HG02759 (cell line): ENCODE measurements at regions not wholly inside any gene's neighbourhood (a gene's known extent, or its start where the extent isn't known, plus 50 kb on each side); places are given as distances from the start of the nearest gene placed in this dataset.
"Not testable (repeated sequence)": the region's sequence is repeated elsewhere in the genome, so short reads cannot be mapped to it uniquely, and the experiment has no call there.

Experiments used
- ATAC-seq: cut with Tn5 transposase; IDR thresholded peaks from one replicate; pipeline ENCODE4 v1.9.1; 2021; ENCODE audit warnings: mild to moderate bottlenecking, moderate library complexity; ENCODE audit not compliant: unreplicated experiment

GRCh38 chrX:9258421-9259104, 206.3 kb upstream of the TBL1X start:
- ATAC-seq = no peak

- no peak for ATAC-seq
These were observed 204.3 kb upstream of the TBL1X start for GRCh38 chrX:9260603-9261002.

GRCh38 chrX:9267415-9267814, 197.4 kb upstream of the TBL1X start:
- no peak for ATAC-seq

GRCh38 chrX:9269134-9269533, 195.7 kb upstream of the TBL1X start:
- no peak for ATAC-seq

GRCh38 chrX:9271789-9272525, 192.9 kb upstream of the TBL1X start:
- ATAC-seq = no peak

GRCh38 chrX:9273744-9274143, 191.1 kb upstream of the TBL1X start:
- no peak for ATAC-seq

GRCh38 chrX:9278475-9279233, 186.2 kb upstream of the TBL1X start:
- ATAC-seq = no peak

- ATAC-seq = no peak
These were observed 185.7 kb upstream of the TBL1X start for GRCh38 chrX:9279234-9279544.

GRCh38 chrX:9280831-9281230, 184.0 kb upstream of the TBL1X start:
- ATAC-seq = no peak

GRCh38 chrX:9282325-9282724, 182.5 kb upstream of the TBL1X start:
- no peak for ATAC-seq

- ATAC-seq = no peak
These were observed 179.5 kb upstream of the TBL1X start for GRCh38 chrX:9285342-9285771.

- no peak for ATAC-seq
These were observed 178.6 kb upstream of the TBL1X start for GRCh38 chrX:9286234-9286633.

- ATAC-seq = no peak
These were observed 173.2 kb upstream of the TBL1X start for GRCh38 chrX:9291629-9292028.

GRCh38 chrX:9293051-9293496, 171.8 kb upstream of the TBL1X start:
- ATAC-seq = no peak

- no peak for ATAC-seq
These were observed 171.0 kb upstream of the TBL1X start for GRCh38 chrX:9293903-9294302.

- no peak for ATAC-seq
These were observed 169.3 kb upstream of the TBL1X start for GRCh38 chrX:9295551-9295950.

- no peak for ATAC-seq
These were observed 166.6 kb upstream of the TBL1X start for GRCh38 chrX:9298221-9298620.

- ATAC-seq = not testable (repeated sequence)
These were observed 165.2 kb upstream of the TBL1X start for GRCh38 chrX:9299681-9300080.

- no peak for ATAC-seq
These were observed 163.0 kb upstream of the TBL1X start for GRCh38 chrX:9301836-9302235.

GRCh38 chrX:9302381-9302780, 162.5 kb upstream of the TBL1X start:
- ATAC-seq = no peak

- no peak for ATAC-seq
These were observed 156.4 kb upstream of the TBL1X start for GRCh38 chrX:9308426-9308825.

- ATAC-seq = no peak
These were observed 154.2 kb upstream of the TBL1X start for GRCh38 chrX:9310616-9311015.
